HEK293 (cell line): ENCODE measurements at regions not wholly inside any gene's neighbourhood (a gene's known extent, or its start where the extent isn't known, plus 50 kb on each side); places are given as distances from the start of the nearest gene placed in this dataset.

Source experiments
- CTCF ChIA-PET: fragments of 350-600 bp; formaldehyde crosslinking; extraction: SDS; loops from one replicate; lab custom pipeline; 2021; ENCODE audit warnings: antibody characterized with exemption; lab: Yijun Ruan, JAX
- POLR2A ChIA-PET: fragments of 300-600 bp; formaldehyde crosslinking; extraction: SDS; loops from one replicate; lab custom pipeline; 2020; ENCODE audit warnings: antibody characterized with exemption, inconsistent platforms; lab: Yijun Ruan, JAX
- H3K27ac ChIP-seq: fragments of 200-500 bp; sonication (Bioruptor generic); 2 replicates; pipeline ENCODE4 v1.5.1; 2014; ENCODE audit warnings: low read depth, low read length, control low read depth, inconsistent platforms; ENCODE audit errors: extremely low read depth
- H3K36me3 ChIP-seq, 2 experiments: fragments of 200-500 bp in 1 of 2; sonication (Bioruptor generic) in 1 of 2; 1 replicate in 1 of 2; 2 replicates in 1 of 2; pipeline ENCODE4 v1.5.1; 2014 to 2017; ENCODE audit warnings: inconsistent platforms in 2 of 2, low read length in 2 of 2; ENCODE audit not compliant: control insufficient read depth in 2 of 2, insufficient read depth in 1 of 2
- H3K4me1 ChIP-seq: fragments of 200-500 bp; sonication (Bioruptor generic); 2 replicates; pipeline ENCODE4 v1.5.1; 2014; ENCODE audit warnings: mild to moderate bottlenecking, low read length, inconsistent platforms; ENCODE audit not compliant: control insufficient read depth, insufficient read depth
- H3K4me3 ChIP-seq: 2 replicates; pipeline ENCODE4 v1.5.1; 2011; ENCODE audit warnings: low read depth, mild to moderate bottlenecking, control low read depth, low read length, moderate library complexity
- H3K9me3 ChIP-seq: fragments of 200-500 bp; sonication (Bioruptor generic); 2 replicates; pipeline ENCODE4 v1.5.1; 2014; ENCODE audit warnings: low read depth, low read length, inconsistent platforms; ENCODE audit not compliant: control insufficient read depth, insufficient read depth
- HIC1 ChIP-seq: fragments of 450-650 bp; formaldehyde crosslinking; IDR thresholded peaks from 2 replicates; pipeline ENCODE4 v1.5.1; 2016; ENCODE audit warnings: missing biosample characterization, missing genetic modification characterization
- HOXD13 ChIP-seq: sonication (generic); formaldehyde crosslinking; IDR thresholded peaks from 2 replicates; pipeline ENCODE4 v1.8.0; 2022; ENCODE audit warnings: missing genetic modification reagents, borderline replicate concordance
- KLF9 ChIP-seq: fragments of 450-650 bp; formaldehyde crosslinking; IDR thresholded peaks from 2 replicates; pipeline ENCODE4 v1.5.1; 2016; ENCODE audit warnings: missing biosample characterization, missing genetic modification characterization, low read depth
- PRDM10 ChIP-seq: fragments of 450-650 bp; formaldehyde crosslinking; IDR thresholded peaks from 2 replicates; pipeline ENCODE4 v1.5.1; 2016; ENCODE audit warnings: missing biosample characterization, missing genetic modification characterization
- TCF7L2 ChIP-seq: IDR thresholded peaks from 2 replicates; pipeline ENCODE4 v1.6.1; 2011; ENCODE audit warnings: low read depth, mild to moderate bottlenecking, inconsistent platforms, low read length, moderate library complexity, borderline replicate concordance
- ZNF10 ChIP-seq: fragments of 450-650 bp; formaldehyde crosslinking; IDR thresholded peaks from 2 replicates; pipeline ENCODE4 v1.5.1; 2017; ENCODE audit warnings: missing biosample characterization, missing genetic modification characterization
- ZNF211 ChIP-seq: fragments of 450-650 bp; formaldehyde crosslinking; IDR thresholded peaks from 2 replicates; pipeline ENCODE4 v1.5.1; 2016; ENCODE audit warnings: low read depth, missing biosample characterization, missing genetic modification characterization
- ZNF248 ChIP-seq: fragments of 450-650 bp; formaldehyde crosslinking; IDR thresholded peaks from 2 replicates; pipeline ENCODE4 v1.5.1; 2017; ENCODE audit warnings: missing biosample characterization, missing genetic modification characterization
- ZNF37A ChIP-seq: fragments of 450-650 bp; IDR thresholded peaks from 2 replicates; pipeline ENCODE4 v1.5.1; 2018; ENCODE audit warnings: missing biosample characterization, missing genetic modification characterization
- ZNF521 ChIP-seq: fragments of 450-650 bp; formaldehyde crosslinking; IDR thresholded peaks from 2 replicates; pipeline ENCODE4 v1.5.1; 2017; ENCODE audit warnings: missing biosample characterization, mild to moderate bottlenecking, missing genetic modification characterization
- ZNF585B ChIP-seq: fragments of 450-650 bp; formaldehyde crosslinking; IDR thresholded peaks from 2 replicates; pipeline ENCODE4 v1.5.1; 2016; ENCODE audit warnings: missing biosample characterization, missing genetic modification characterization
- ZNF639 ChIP-seq: fragments of 450-650 bp; formaldehyde crosslinking; IDR thresholded peaks from 2 replicates; pipeline ENCODE4 v1.5.1; 2016; ENCODE audit warnings: missing biosample characterization, missing genetic modification characterization
- ZNF677 ChIP-seq: fragments of 450-650 bp; IDR thresholded peaks from 2 replicates; pipeline ENCODE4 v1.5.0; 2018; ENCODE audit warnings: missing biosample characterization, mild to moderate bottlenecking, missing genetic modification characterization, moderate library complexity
- ZNF776 ChIP-seq: fragments of 450-650 bp; formaldehyde crosslinking; IDR thresholded peaks from 2 replicates; pipeline ENCODE4 v1.5.0; 2017; ENCODE audit warnings: missing biosample characterization, missing genetic modification characterization, borderline replicate concordance
- ZNF792 ChIP-seq: fragments of 450-650 bp; formaldehyde crosslinking; IDR thresholded peaks from 2 replicates; pipeline ENCODE4 v1.5.1; 2016; ENCODE audit warnings: missing biosample characterization, missing genetic modification characterization

- H3K4me3 ChIP-seq = no peak overlapping the region
- POLR2A ChIA-PET = no interaction called here
- no peaks in the 10 kb centered on the region for H3K9me3 ChIP-seq
- H3K4me1 ChIP-seq = no peaks in the 10 kb centered on the region
- H3K36me3 ChIP-seq = no peaks in the 10 kb centered on the region
- CTCF ChIA-PET = interaction anchor here (0.5 to 0.6 kb wide), 2 partner anchors 22 to 602 kb away, joined by 3 read pairs; no protein-coding TSS in a partner anchor
- TF ChIP-seq HOXD13 = no peak
- no peak for TF ChIP-seq ZNF37A (tag by site-specific recombination)
- no peak for TF ChIP-seq ZNF10
- no peak overlapping the region for H3K27ac ChIP-seq
Measured at GRCh38 chr11:87961606-87962005, 213.6 kb downstream of the RAB38 start.

- Histone ChIP-seq H3K27ac (no peak overlapping the region), H3K4me3 (no peak overlapping the region), H3K36me3 (no peaks in the 10 kb centered on the region), H3K4me1 (no peaks in the 10 kb centered on the region), H3K9me3 (no peaks in the 10 kb centered on the region)
- ChIA-PET CTCF (interaction anchor here (0.7 to 1.0 kb wide), 2 partner anchors 290 to 586 kb away, joined by 3 to 4 read pairs; no protein-coding TSS in a partner anchor), POLR2A (no interaction called here)
- no peak for TF ChIP-seq ZNF776
- TF ChIP-seq ZNF677 (tag by site-specific recombination) = no peak
Measured at GRCh38 chr11:87957961-87958360, 217.3 kb downstream of the RAB38 start.

GRCh38 chr11:87954476-87954875 is 220.8 kb downstream of the RAB38 start:
- TF ChIP-seq PRDM10 (tag by site-specific recombination) (no peak), ZNF585B (tag by site-specific recombination) (no peak)
- no peaks in the 10 kb centered on the region for H3K36me3 ChIP-seq
- no peaks in the 10 kb centered on the region for H3K4me1 ChIP-seq
- H3K27ac ChIP-seq = no peak overlapping the region
- no peak overlapping the region for H3K4me3 ChIP-seq
- H3K9me3 ChIP-seq = no peaks in the 10 kb centered on the region
- POLR2A ChIA-PET = no interaction called here
- CTCF ChIA-PET = interaction anchor here (0.5 kb wide), 1 partner anchor 18 kb away, joined by 3 read pairs; no protein-coding TSS in a partner anchor

- Histone ChIP-seq H3K4me1 (no peaks in the 10 kb centered on the region), H3K36me3 (no peaks in the 10 kb centered on the region), H3K27ac (no peak overlapping the region), H3K4me3 (no peak overlapping the region), H3K9me3 (no peaks in the 10 kb centered on the region)
- CTCF ChIA-PET = no interaction called here
- POLR2A ChIA-PET = no interaction called here
- TF ChIP-seq ZNF792 (tag by site-specific recombination) (no peak), HIC1 (tag by site-specific recombination) (no peak), TCF7L2 (no peak), ZNF248 (tag by site-specific recombination) (no peak), ZNF639 (tag by site-specific recombination) (no peak), ZNF521 (tag by site-specific recombination) (no peak), ZNF211 (no peak), HOXD13 (no peak), KLF9 (tag by site-specific recombination) (no peak)
Measured at GRCh38 chr11:87942786-87943185, 232.5 kb downstream of the RAB38 start.
